GM12865 (cell line): ENCODE measurements at regions not wholly inside any gene's neighbourhood (a gene's known extent, or its start where the extent isn't known, plus 50 kb on each side); places are given as distances from the start of the nearest gene placed in this dataset.

Experiments
- DNase-seq: peaks from one replicate; pipeline ENCODE4 v3.0.0; 2010; ENCODE audit warnings: low read depth
- H3K4me3 ChIP-seq: 2 replicates; pipeline ENCODE4 v1.5.1; 2011; ENCODE audit warnings: mild to moderate bottlenecking, low read depth, low read length, control low read depth
- CTCF ChIP-seq: IDR thresholded peaks from 2 replicates; pipeline ENCODE4 v1.5.1; 2011; ENCODE audit warnings: low read length, control low read depth, low read depth, inconsistent platforms; ENCODE audit not compliant: insufficient read depth; ENCODE audit errors: missing control alignments

- H3K4me3 ChIP-seq = no peak overlapping the region
- no peak for DNase-seq
- TF ChIP-seq CTCF = no peak
Observed at GRCh38 chr1:29382851-29383745, 146.8 kb downstream of the PTPRU start.

DNA sequence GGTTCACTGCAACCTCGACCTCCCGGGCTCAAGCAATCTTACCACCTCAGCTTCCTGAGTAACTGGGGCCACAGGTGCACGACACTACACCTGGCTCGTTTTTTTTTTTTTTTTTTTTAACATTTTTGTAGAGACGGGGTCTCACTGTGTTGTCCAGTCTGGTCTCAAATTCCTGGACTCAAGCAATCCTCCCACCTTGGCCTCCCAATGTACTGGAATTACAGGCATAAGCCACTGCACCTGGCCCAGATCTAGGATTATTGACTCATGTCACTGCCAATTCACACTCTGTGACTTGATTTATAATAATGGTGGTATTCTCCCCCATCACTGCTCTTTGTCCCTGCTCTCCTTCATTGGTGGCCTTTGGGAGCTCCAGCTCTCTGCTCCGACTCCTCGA lies 145.1 kb downstream of the PTPRU start:
- no peak for TF ChIP-seq CTCF
- no peak for DNase-seq
- no peak overlapping the region for H3K4me3 ChIP-seq

GRCh38 chr1:29380532-29380931 lies 144.2 kb downstream of the PTPRU start:
- TF ChIP-seq CTCF = no peak
- no peak for DNase-seq
- H3K4me3 ChIP-seq = no peak overlapping the region

GRCh38 chr1:29379443-29380073 lies 143.2 kb downstream of the PTPRU start:
- DNase-seq = peak; percentile 44
- H3K4me3 ChIP-seq = no peak overlapping the region
- peak; percentile 56 for TF ChIP-seq CTCF
